ENCODE measurements at regions not wholly inside any gene's neighbourhood (a gene's known extent, or its start where the extent isn't known, plus 50 kb on each side); places are given as distances from the start of the nearest gene placed in this dataset.

- TF ChIP-seq POLR2A (IDR thresholded peaks at IDR 0.05) (no peak), CTCF (IDR thresholded peaks at IDR 0.05) (no peak), POLR2AphosphoS5 (IDR thresholded peaks at IDR 0.05) (no peak)
Measured at GRCh38 chr1:83704350-83704749, 294.6 kb downstream of the TTLL7 start.

Measured in upper lobe of left lung (tissue), 4 donors.